ENCODE measurements at regions not wholly inside any gene's neighbourhood (a gene's known extent, or its start where the extent isn't known, plus 50 kb on each side); places are given as distances from the start of the nearest gene placed in this dataset.

DNA sequence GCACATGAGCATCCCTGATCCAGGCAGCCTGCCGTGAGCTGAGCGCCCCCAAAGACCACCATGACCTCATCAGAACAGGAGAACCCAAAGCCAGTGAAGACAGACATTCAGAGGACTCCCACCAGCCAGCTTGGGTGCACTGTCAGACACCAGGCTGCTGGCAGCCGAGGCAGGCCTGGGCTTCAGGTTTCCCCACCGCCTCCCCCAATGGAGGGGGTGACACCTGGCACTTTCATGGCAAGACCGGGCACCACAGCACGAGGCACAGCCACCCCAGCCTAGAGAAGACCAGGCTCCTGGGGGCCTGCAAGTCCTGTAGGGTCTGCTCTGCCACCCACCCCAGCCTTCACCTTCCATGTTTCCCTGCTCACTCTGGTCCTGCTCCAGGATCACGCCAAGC, 140.5 kb downstream of the C16orf95 start:
- H3K4me2 ChIP-seq (ENCODE audit: low read length): no peak overlapping the region
- H3K4me3 ChIP-seq (ENCODE audit: low read length): no peak overlapping the region
- no peak overlapping the region for H2BK5ac ChIP-seq (ENCODE audit: low read length)
- H3K27ac ChIP-seq (ENCODE audit: low read depth, low read length): no peak overlapping the region
- H3K18ac ChIP-seq (ENCODE audit: low read length): no peak overlapping the region
- H3K36me3 ChIP-seq (ENCODE audit: control insufficient read depth, insufficient read depth, low read length): no peaks in the 10 kb centered on the region
- no peaks in the 10 kb centered on the region for H3K4me1 ChIP-seq (ENCODE audit: control insufficient read depth, low read depth, low read length)
- no peaks in the 10 kb centered on the region for H3K79me2 ChIP-seq (ENCODE audit: control insufficient read depth, insufficient read depth, low read length)
- no peak overlapping the region for H4K5ac ChIP-seq (ENCODE audit: low read length)
- H4K8ac ChIP-seq (ENCODE audit: low read depth, low read length): no peak overlapping the region
- H3K79me1 ChIP-seq (ENCODE audit: low read length): no peaks in the 10 kb centered on the region
- no peak overlapping the region for H3K4ac ChIP-seq (ENCODE audit: low read depth, low read length)
- H3K56ac ChIP-seq (ENCODE audit: low read length): no peak overlapping the region
- no peaks in the 10 kb centered on the region for H3K27me3 ChIP-seq (ENCODE audit: insufficient read depth, low read length, poor library complexity)
- DNase-seq: no peak
- no peak overlapping the region for H2BK15ac ChIP-seq (replicated peaks; ENCODE audit: low read depth)
- H2BK120ac ChIP-seq (ENCODE audit: low read depth, low read length): no peak overlapping the region
- no CpG with 5 or more reads among the region's 7 CpGs for WGBS (ENCODE audit: extremely low coverage, insufficient coverage, low lambda C conversion rate)
- no peak overlapping the region for H3K23ac ChIP-seq (ENCODE audit: low read length)
- H2AK5ac ChIP-seq (ENCODE audit: low read length): no peak overlapping the region
- no peak overlapping the region for H3K9ac ChIP-seq (ENCODE audit: low read length)

DNA sequence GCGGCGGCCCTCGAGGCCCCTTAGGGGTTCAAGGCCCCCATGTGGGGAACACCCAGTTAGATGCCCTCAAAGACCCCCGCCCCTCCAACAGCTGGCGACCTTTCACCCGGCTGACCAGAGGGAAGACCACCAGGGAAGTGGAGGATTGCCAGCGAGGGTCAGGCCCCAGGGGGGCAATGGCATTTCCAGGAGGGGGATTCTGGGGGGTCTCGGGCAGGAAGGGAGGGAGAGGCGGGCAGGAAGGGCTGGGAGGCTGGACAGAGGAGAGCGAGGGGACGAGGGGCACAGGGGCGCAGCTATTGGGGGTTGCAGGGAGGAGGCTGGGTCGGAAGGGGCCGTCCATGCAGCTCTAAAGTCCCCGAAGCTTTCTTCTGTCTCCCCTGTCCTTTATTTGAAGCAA, 139.5 kb downstream of the C16orf95 start:
- Histone ChIP-seq H3K9ac (ENCODE audit: low read length) (peak overlapping the region; percentile 30), H3K56ac (ENCODE audit: low read length) (peak overlapping the region; percentile 78), H3K18ac (ENCODE audit: low read length) (no peak overlapping the region), H4K8ac (ENCODE audit: low read depth, low read length) (no peak overlapping the region), H3K4me3 (ENCODE audit: low read length) (no peak overlapping the region), H3K23ac (ENCODE audit: low read length) (no peak overlapping the region), H2BK120ac (ENCODE audit: low read depth, low read length) (no peak overlapping the region), H3K79me2 (ENCODE audit: control insufficient read depth, insufficient read depth, low read length) (no peaks in the 10 kb centered on the region), H3K79me1 (ENCODE audit: low read length) (no peaks in the 10 kb centered on the region), H2BK15ac (replicated peaks; ENCODE audit: low read depth) (no peak overlapping the region), H4K5ac (ENCODE audit: low read length) (no peak overlapping the region), H3K4me1 (ENCODE audit: control insufficient read depth, low read depth, low read length) (no peaks in the 10 kb centered on the region), H3K27ac (ENCODE audit: low read depth, low read length) (no peak overlapping the region), H3K4me2 (ENCODE audit: low read length) (peak overlapping the region; percentile 52), H3K27me3 (ENCODE audit: insufficient read depth, low read length, poor library complexity) (no peaks in the 10 kb centered on the region), H3K4ac (ENCODE audit: low read depth, low read length) (no peak overlapping the region), H3K36me3 (ENCODE audit: control insufficient read depth, insufficient read depth, low read length) (no peaks in the 10 kb centered on the region), H2AK5ac (ENCODE audit: low read length) (no peak overlapping the region), H2BK5ac (ENCODE audit: low read length) (no peak overlapping the region)
- DNase-seq: no peak
- WGBS (ENCODE audit: extremely low coverage, insufficient coverage, low lambda C conversion rate): no CpG with 5 or more reads among the region's 15 CpGs

DNA sequence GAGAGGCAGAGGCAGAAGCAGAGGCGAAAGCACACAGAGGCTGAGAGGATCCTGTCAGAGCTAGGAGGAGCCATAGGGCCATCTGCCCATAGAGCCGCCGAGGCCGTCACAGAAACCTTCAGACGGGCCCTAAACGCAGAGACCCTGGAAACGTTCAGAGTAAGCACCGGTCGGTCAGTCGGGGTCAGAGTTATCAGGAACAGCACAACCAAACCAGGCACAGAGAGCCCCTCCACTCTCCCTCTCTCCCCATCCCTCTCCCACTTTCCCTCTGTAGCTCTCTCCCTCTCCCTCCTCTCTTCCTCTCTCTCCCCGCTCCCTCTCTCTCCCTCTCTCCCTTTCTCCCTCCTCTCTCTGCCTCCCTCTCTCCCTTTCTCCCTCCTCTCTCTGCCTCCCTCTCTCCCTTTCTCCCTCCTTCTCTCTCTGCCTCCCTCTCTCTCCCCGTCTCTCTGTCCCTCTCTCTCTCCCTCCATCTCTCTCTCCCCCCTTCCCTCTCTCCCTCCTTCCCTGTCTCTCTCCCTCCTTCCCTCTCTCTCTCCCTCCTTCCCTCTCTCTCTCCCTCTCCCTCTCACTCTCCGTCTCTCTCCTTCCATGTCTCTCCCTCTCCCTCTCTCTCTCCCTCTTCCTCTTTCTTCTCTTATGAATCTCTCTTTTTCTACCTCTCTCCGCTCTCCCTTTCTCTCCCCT, 138.9 kb downstream of the C16orf95 start:
- H2BK120ac ChIP-seq (ENCODE audit: low read depth, low read length): no peak overlapping the region
- no peaks in the 10 kb centered on the region for H3K79me2 ChIP-seq (ENCODE audit: control insufficient read depth, insufficient read depth, low read length)
- no peak overlapping the region for H2BK15ac ChIP-seq (replicated peaks; ENCODE audit: low read depth)
- H2BK5ac ChIP-seq (ENCODE audit: low read length): no peak overlapping the region
- no peak overlapping the region for H4K5ac ChIP-seq (ENCODE audit: low read length)
- no peak overlapping the region for H3K23ac ChIP-seq (ENCODE audit: low read length)
- DNase-seq: peak; percentile 53
- H3K18ac ChIP-seq (ENCODE audit: low read length): no peak overlapping the region
- no peaks in the 10 kb centered on the region for H3K36me3 ChIP-seq (ENCODE audit: control insufficient read depth, insufficient read depth, low read length)
- H3K79me1 ChIP-seq (ENCODE audit: low read length): no peaks in the 10 kb centered on the region
- H3K27me3 ChIP-seq (ENCODE audit: insufficient read depth, low read length, poor library complexity): no peaks in the 10 kb centered on the region
- peak overlapping the region; percentile 52 for H3K4me2 ChIP-seq (ENCODE audit: low read length)
- H3K27ac ChIP-seq (ENCODE audit: low read depth, low read length): no peak overlapping the region
- H3K4ac ChIP-seq (ENCODE audit: low read depth, low read length): no peak overlapping the region
- H3K9ac ChIP-seq (ENCODE audit: low read length): peak overlapping the region; percentile 30
- H2AK5ac ChIP-seq (ENCODE audit: low read length): no peak overlapping the region
- WGBS (ENCODE audit: extremely low coverage, insufficient coverage, low lambda C conversion rate): no CpG with 5 or more reads among the region's 14 CpGs
- H4K8ac ChIP-seq (ENCODE audit: low read depth, low read length): no peak overlapping the region
- peak overlapping the region; percentile 78 for H3K56ac ChIP-seq (ENCODE audit: low read length)
- no peaks in the 10 kb centered on the region for H3K4me1 ChIP-seq (ENCODE audit: control insufficient read depth, low read depth, low read length)
- peak overlapping the region; percentile 46 for H3K4me3 ChIP-seq (ENCODE audit: low read length)

DNA sequence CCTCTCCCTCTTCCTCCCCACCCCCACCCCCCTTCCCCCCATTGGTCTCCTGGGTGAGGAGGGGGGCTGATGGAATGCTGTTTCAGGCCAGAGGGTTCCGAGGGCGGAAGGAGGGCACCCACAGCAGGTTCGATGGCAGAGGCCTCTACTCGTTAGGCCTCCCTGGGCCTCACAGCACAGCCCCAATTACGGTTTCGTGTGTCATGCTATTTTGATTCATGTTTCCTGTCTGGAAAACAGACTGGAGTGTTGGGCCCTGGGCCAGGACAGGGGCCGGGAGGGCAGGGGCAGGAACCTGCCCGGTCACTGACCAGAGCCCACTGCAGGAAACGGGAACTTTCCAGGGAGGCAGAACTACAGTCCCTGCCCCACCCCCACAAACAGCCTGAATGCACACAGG, 138.2 kb downstream of the C16orf95 start:
- no peak overlapping the region for H3K18ac ChIP-seq (ENCODE audit: low read length)
- WGBS (ENCODE audit: extremely low coverage, insufficient coverage, low lambda C conversion rate): no CpG with 5 or more reads among the region's 9 CpGs
- H3K4me1 ChIP-seq (ENCODE audit: control insufficient read depth, low read depth, low read length): no peaks in the 10 kb centered on the region
- H3K4ac ChIP-seq (ENCODE audit: low read depth, low read length): no peak overlapping the region
- no peaks in the 10 kb centered on the region for H3K79me1 ChIP-seq (ENCODE audit: low read length)
- H2BK120ac ChIP-seq (ENCODE audit: low read depth, low read length): no peak overlapping the region
- no peaks in the 10 kb centered on the region for H3K36me3 ChIP-seq (ENCODE audit: control insufficient read depth, insufficient read depth, low read length)
- peak overlapping the region; percentile 13 for H3K4me2 ChIP-seq (ENCODE audit: low read length)
- H3K27me3 ChIP-seq (ENCODE audit: insufficient read depth, low read length, poor library complexity): no peaks in the 10 kb centered on the region
- H3K27ac ChIP-seq (ENCODE audit: low read depth, low read length): no peak overlapping the region
- H3K23ac ChIP-seq (ENCODE audit: low read length): no peak overlapping the region
- peak; percentile 25 for DNase-seq
- no peak overlapping the region for H4K8ac ChIP-seq (ENCODE audit: low read depth, low read length)
- no peak overlapping the region for H2AK5ac ChIP-seq (ENCODE audit: low read length)
- H3K4me3 ChIP-seq (ENCODE audit: low read length): no peak overlapping the region
- peak overlapping the region; percentile 78 for H3K56ac ChIP-seq (ENCODE audit: low read length)
- H4K5ac ChIP-seq (ENCODE audit: low read length): no peak overlapping the region
- no peak overlapping the region for H2BK15ac ChIP-seq (replicated peaks; ENCODE audit: low read depth)
- no peak overlapping the region for H2BK5ac ChIP-seq (ENCODE audit: low read length)
- no peak overlapping the region for H3K9ac ChIP-seq (ENCODE audit: low read length)
- no peaks in the 10 kb centered on the region for H3K79me2 ChIP-seq (ENCODE audit: control insufficient read depth, insufficient read depth, low read length)

DNA sequence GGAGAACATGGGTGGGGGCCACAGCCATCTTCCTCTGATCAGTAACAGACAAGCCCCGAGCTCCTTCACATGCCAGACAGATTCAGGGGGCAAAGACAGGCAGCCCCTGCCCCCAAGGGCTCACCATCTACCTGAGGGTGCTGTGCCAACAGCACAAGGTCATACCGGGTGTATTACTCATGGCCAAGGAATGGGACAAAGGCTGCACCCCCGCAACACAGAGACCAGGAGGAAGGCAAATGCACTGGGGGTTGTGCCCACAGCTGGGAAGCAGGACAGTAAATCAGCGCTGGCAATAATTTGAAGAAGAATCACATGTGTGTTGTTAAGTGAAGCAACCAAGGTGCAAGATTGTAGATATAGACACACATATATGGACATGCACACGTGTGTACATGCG, 137.1 kb downstream of the C16orf95 start:
- Histone ChIP-seq H3K79me1 (ENCODE audit: low read length) (no peaks in the 10 kb centered on the region), H3K27me3 (ENCODE audit: insufficient read depth, low read length, poor library complexity) (no peaks in the 10 kb centered on the region), H4K8ac (ENCODE audit: low read depth, low read length) (no peak overlapping the region), H2AK5ac (ENCODE audit: low read length) (no peak overlapping the region), H3K36me3 (ENCODE audit: control insufficient read depth, insufficient read depth, low read length) (no peaks in the 10 kb centered on the region), H3K4ac (ENCODE audit: low read depth, low read length) (no peak overlapping the region), H3K9ac (ENCODE audit: low read length) (no peak overlapping the region), H3K4me3 (ENCODE audit: low read length) (no peak overlapping the region), H3K79me2 (ENCODE audit: control insufficient read depth, insufficient read depth, low read length) (no peaks in the 10 kb centered on the region), H4K5ac (ENCODE audit: low read length) (no peak overlapping the region), H3K18ac (ENCODE audit: low read length) (no peak overlapping the region), H3K23ac (ENCODE audit: low read length) (no peak overlapping the region), H3K4me2 (ENCODE audit: low read length) (no peak overlapping the region), H2BK5ac (ENCODE audit: low read length) (no peak overlapping the region), H2BK15ac (replicated peaks; ENCODE audit: low read depth) (no peak overlapping the region), H3K56ac (ENCODE audit: low read length) (no peak overlapping the region), H3K4me1 (ENCODE audit: control insufficient read depth, low read depth, low read length) (no peaks in the 10 kb centered on the region), H2BK120ac (ENCODE audit: low read depth, low read length) (no peak overlapping the region), H3K27ac (ENCODE audit: low read depth, low read length) (no peak overlapping the region)
- no CpG with 5 or more reads among the region's 6 CpGs for WGBS (ENCODE audit: extremely low coverage, insufficient coverage, low lambda C conversion rate)
- no peak for DNase-seq

DNA sequence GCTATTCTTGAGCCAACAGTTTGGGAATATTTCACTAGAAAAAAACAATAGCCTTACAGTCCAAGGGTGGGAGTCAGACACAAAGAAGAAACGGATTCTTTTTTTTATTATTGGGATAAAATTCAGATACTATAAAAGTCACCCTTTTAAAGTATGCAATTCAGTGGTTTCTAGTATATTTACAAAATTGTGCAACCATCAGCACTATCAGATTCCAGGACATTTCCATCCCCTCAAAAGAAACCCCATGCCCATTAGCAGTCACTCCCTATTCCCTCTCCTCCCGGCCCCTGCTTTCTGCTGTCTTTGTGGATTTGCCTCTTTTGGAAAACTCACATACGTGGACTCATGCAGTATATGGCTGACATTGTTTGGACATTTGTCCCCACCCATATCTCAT, 134.4 kb downstream of the C16orf95 start:
- no CpG with 5 or more reads among the region's 3 CpGs for WGBS (ENCODE audit: extremely low coverage, insufficient coverage, low lambda C conversion rate)
- no peak overlapping the region for H4K5ac ChIP-seq (ENCODE audit: low read length)
- H2BK120ac ChIP-seq (ENCODE audit: low read depth, low read length): no peak overlapping the region
- no peak overlapping the region for H2AK5ac ChIP-seq (ENCODE audit: low read length)
- H3K9ac ChIP-seq (ENCODE audit: low read length): no peak overlapping the region
- H3K4me3 ChIP-seq (ENCODE audit: low read length): no peak overlapping the region
- no peak overlapping the region for H4K8ac ChIP-seq (ENCODE audit: low read depth, low read length)
- H3K27ac ChIP-seq (ENCODE audit: low read depth, low read length): no peak overlapping the region
- H3K4me2 ChIP-seq (ENCODE audit: low read length): no peak overlapping the region
- H3K79me1 ChIP-seq (ENCODE audit: low read length): no peaks in the 10 kb centered on the region
- no peaks in the 10 kb centered on the region for H3K27me3 ChIP-seq (ENCODE audit: insufficient read depth, low read length, poor library complexity)
- no peak overlapping the region for H2BK15ac ChIP-seq (replicated peaks; ENCODE audit: low read depth)
- no peak overlapping the region for H3K4ac ChIP-seq (ENCODE audit: low read depth, low read length)
- no peaks in the 10 kb centered on the region for H3K36me3 ChIP-seq (ENCODE audit: control insufficient read depth, insufficient read depth, low read length)
- no peaks in the 10 kb centered on the region for H3K79me2 ChIP-seq (ENCODE audit: control insufficient read depth, insufficient read depth, low read length)
- no peaks in the 10 kb centered on the region for H3K4me1 ChIP-seq (ENCODE audit: control insufficient read depth, low read depth, low read length)
- H2BK5ac ChIP-seq (ENCODE audit: low read length): no peak overlapping the region
- H3K23ac ChIP-seq (ENCODE audit: low read length): no peak overlapping the region
- no peak overlapping the region for H3K56ac ChIP-seq (ENCODE audit: low read length)
- no peak for DNase-seq
- no peak overlapping the region for H3K18ac ChIP-seq (ENCODE audit: low read length)
